ENCODE measurements at regions not wholly inside any gene's neighbourhood (a gene's known extent, or its start where the extent isn't known, plus 50 kb on each side); places are given as distances from the start of the nearest gene placed in this dataset.
"Not testable (repeated sequence)": the region's sequence is repeated elsewhere in the genome, so short reads cannot be mapped to it uniquely, and the experiment has no call there.

DNA sequence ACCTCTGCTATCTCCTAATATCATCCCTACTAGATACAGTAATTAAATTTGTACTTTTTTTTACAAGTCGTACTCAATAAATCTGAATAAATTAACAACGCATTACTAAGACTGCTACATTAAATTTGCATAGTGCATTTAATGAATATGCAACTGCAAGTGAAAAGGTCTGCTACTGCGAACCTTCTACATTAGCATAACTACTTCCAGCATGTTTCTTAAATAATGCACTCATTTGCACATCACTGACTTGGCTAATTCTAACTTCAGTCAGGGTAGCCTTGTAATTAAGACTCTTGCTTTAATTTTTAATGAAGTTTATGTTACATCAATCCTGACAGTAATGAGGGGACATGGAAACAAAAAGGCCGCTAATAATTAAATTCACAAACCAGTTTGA lies 98.9 kb upstream of the FOXB1 start:
- ATAC-seq (ENCODE audit: poor library complexity) (no peak), DNase-seq (no peak)
- intact Hi-C loops (cut with DNase I), result no loop called here

DNA sequence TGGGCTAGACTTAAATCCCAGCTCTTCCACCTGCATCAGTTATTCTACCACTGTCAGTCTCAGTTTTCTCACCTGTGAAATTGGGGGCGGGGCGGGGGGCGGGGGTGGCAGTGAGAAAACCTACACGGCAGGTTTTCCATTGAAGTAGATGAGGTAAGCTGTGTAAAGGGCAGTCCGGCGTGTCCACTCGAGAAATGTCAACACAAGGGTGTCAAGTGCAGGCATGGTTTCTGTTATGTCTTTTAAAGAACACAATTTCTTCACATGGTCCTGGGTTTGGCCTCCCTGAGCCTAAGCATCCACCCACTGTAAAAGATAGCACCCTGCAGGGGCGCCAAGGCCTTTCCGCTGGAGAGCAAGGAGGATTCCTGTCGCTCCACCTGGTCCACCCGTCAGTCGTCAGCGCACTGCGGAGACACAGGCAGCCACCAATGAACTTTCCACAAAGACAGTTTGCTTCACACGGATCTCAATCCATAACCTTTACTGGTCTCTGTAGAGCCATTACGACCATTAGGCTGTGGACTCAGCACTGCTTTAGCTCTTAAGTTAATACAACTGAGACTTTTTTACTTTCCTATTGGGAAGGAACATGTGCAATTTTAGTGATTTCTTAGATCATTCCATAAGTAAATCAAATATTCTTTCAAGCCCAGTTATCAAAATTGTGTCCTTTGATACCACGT lies 99.5 kb upstream of the FOXB1 start:
- intact Hi-C loops (cut with DNase I), result no loop called here
- ATAC-seq (ENCODE audit: poor library complexity) (no peak), DNase-seq (no peak)

DNA sequence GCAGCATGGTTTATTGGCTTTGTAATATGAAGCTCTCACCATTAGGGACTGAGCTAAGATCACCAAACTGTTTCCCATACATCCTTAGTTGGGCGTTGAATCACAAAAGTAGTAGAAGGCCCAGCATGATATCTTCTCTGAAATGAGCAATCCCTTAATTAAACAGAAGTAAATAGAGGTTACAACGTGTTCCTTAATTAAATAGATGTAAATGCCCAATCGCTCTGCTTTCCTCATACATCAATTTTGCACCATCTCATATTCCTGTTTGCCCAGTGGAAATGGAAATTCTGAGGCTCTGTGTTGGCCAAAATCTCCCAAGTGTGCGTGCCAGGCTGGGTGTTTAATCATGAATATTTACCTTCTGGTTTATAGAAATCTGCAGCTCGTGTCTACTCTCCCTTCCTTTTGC lies 107.4 kb upstream of the FOXB1 start:
- ATAC-seq (ENCODE audit: poor library complexity) (no peak), DNase-seq (no peak)
- intact Hi-C loops (cut with DNase I), result no loop called here

- ATAC-seq (ENCODE audit: poor library complexity) (no peak), DNase-seq (no peak)
- intact Hi-C loops (cut with DNase I), result no loop called here
Measured at GRCh38 chr15:59894835-59895234, 109.3 kb upstream of the FOXB1 start.

DNA sequence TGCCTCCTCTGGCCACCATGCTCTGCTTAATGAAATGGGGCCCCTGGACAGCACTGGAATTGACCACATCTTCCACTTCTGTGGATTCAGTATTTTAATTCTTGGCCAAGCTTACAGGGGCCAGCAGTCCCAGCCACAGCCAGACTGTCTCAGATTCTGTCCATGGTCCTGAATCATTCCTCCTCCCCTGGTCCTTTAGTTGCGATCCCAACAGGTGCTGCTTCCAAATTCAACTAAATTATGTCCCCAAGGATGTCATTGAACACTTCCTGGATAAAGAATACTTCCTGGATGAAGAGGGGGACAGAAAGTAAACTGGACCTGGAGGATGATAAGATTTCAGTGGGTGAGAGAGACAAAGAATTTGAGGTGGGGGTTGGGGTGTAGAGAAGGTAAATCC lies 111.1 kb upstream of the FOXB1 start:
- DNase-seq (no peak), ATAC-seq (ENCODE audit: poor library complexity) (no peak)
- intact Hi-C loops (cut with DNase I), result no loop called here

GRCh38 chr15:59887870-59888269 lies 116.2 kb upstream of the FOXB1 start:
- DNase-seq; ATAC-seq (ENCODE audit: poor library complexity); intact Hi-C loops (cut with DNase I): not testable (repeated sequence)

- no peak for ATAC-seq (ENCODE audit: poor library complexity)
- intact Hi-C loops (cut with DNase I), result no loop called here
- no peak for DNase-seq
Measured at GRCh38 chr15:59887211-59887610, 116.9 kb upstream of the FOXB1 start.

DNA sequence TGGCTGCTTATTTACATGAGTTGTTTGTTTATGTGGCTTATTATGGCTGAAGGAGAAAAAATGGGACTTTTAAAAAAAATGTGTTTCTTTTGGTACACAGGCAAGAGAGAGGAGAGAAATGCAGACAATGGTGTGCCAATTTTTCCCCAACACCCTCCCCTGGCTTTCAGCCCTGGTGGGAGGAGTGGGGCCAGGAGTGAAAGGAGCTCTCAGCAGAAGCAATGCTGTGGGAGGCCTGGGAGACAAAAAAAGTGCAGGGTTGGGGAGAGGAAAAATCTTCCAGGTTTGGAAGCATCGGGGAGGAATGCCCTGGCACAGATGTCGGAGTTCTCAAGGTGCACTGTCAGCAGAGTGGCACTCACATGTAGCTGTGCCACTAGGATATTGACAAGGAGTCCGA lies 117.7 kb upstream of the FOXB1 start:
- DNase-seq, result no peak
- ATAC-seq (ENCODE audit: poor library complexity), result no peak
- intact Hi-C loops (cut with DNase I), result no loop called here

DNA sequence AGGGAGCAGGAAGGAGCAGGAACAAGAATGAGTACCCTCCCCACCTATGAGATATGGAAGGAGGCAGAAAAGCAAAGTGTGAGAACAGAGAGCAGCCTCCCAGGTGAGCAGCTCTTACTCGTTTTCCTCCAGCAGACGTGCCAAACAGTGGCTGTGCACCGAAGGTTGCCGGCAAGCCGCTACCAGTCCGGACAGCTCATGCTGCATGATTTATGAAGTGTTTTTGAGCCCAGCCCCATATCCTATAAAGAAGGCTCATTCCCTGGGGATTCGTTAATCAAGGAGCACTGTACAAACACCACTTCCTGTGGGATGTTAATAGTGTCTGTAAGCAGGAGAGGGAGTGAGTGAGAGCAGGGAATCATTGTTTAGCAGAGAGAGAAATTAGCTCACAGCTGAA lies 118.3 kb upstream of the FOXB1 start:
- ATAC-seq (ENCODE audit: poor library complexity) (no peak), DNase-seq (no peak)
- intact Hi-C loops (cut with DNase I), result no loop called here

- DNase-seq (no peak), ATAC-seq (ENCODE audit: poor library complexity) (no peak)
- intact Hi-C loops (cut with DNase I), result no loop called here
Measured at GRCh38 chr15:59879506-59880265, 124.4 kb upstream of the FOXB1 start.

DNA sequence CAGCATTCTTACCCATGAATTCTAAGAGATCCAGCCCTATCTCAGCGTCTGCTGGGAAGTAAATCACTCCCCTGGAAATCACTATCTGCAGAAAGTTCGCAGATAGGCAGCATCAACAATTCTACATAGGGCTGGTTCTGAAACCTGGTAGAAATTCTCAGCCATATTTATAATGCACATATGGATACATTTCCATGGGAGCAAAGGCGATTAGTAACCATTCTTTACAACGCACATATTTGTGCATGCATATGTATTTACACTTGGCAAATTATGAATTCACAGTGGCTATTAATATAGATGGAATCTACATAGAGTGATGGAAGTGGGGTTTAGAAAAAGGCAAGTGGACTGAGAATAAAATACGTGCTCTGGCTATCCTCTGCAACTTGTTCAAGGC lies 128.0 kb upstream of the FOXB1 start:
- DNase-seq, result no peak
- no peak for ATAC-seq (ENCODE audit: poor library complexity)
- intact Hi-C loops (cut with DNase I), result no loop called here

DNA sequence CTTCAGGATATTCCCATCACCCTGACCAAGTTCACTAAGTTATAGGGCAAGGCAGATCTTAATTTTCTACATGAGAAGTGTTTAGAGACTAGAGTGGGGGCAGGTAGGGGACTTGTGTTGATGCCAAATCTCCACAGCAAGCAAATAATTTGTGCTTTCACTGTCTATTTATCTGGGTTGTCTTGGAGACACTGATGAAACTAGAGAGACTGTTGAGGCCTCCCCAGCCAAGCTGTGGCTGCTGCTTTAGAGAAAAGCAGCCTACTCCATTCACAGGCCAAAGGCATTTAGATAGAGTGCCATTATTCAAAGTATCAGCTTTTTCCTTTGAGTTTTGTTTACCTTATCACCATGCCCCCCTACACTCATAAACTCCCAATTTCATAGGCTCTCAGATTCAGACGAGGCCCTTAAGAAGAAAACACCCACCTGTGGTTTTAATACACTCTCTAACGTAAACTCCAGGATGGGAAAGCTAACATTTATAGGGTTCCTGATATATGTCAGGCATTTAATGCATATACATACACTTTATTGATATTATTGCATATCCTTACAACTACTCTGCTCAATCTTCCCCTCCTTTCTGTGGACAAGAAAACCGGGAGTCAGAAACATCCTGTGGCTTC lies 130.4 kb upstream of the FOXB1 start:
- ATAC-seq (ENCODE audit: poor library complexity), result no peak
- intact Hi-C loops (cut with DNase I), result no loop called here
- DNase-seq, result no peak

DNA sequence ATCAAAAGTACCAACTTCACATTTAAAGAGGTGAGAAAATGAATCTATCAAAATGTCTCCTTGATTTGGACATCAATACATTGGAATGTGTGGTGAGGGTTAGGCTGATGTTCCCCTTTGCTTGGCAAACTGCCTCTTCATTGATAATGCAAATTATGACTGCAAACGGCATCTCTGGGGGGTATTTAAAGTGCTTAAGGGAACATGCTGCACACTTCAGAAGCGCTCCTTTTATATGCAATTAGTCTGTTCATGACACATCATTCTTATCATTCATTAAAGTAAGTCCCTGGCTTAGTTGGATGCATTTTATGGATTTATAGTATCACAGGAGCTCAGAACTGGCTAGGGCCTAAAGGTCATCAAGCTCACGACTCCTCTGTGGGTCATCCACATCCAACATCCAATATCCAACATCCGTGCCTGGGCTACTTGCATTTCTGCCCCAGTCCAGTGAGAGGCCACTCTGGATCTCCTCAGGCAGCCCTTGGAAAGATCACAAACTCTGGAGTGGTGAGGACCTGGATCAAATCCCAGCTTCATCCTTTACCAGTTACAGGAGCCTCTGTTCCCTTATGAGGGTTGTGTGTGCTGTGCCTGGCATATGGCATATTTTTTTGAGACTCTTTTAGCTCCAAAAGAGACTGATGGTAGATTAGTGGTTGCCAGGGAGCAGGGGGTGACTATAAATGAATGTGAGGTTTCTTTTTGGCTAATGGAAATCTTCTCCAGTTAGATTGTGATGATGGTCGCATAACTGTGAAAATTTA lies 136.8 kb upstream of the FOXB1 start:
- ATAC-seq (ENCODE audit: poor library complexity) (no peak), DNase-seq (no peak)
- intact Hi-C loops (cut with DNase I), result no loop called here

DNA sequence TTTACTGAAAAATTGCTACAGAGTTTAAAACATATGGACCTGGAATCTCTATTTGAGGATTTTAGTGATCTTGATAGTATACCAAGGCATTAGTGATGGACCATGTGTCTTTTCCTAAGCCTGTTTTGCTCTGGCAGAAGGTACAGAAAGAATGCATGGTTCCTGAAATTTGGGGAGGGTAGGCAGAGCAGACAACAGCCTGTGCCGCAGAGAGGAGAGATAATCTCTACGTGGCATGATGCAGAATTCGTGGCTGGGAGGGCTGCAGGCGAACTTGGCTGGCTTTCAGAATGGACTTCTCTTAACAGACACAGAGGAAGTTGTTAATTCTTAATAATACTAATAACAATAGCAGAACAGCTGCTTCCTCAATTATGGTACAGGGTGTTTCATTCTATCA lies 137.5 kb upstream of the FOXB1 start:
- DNase-seq (no peak), ATAC-seq (ENCODE audit: poor library complexity) (no peak)
- intact Hi-C loops (cut with DNase I), result no loop called here

- no peak for ATAC-seq (ENCODE audit: poor library complexity)
- intact Hi-C loops (cut with DNase I), result no loop called here
- DNase-seq, result no peak
Measured at GRCh38 chr15:59862191-59863155, 141.6 kb upstream of the FOXB1 start.

GRCh38 chr15:59847968-59848367 lies 156.1 kb upstream of the FOXB1 start:
- intact Hi-C loops (cut with DNase I), result no loop called here
- DNase-seq, result no peak
- no peak for ATAC-seq (ENCODE audit: poor library complexity)

DNA sequence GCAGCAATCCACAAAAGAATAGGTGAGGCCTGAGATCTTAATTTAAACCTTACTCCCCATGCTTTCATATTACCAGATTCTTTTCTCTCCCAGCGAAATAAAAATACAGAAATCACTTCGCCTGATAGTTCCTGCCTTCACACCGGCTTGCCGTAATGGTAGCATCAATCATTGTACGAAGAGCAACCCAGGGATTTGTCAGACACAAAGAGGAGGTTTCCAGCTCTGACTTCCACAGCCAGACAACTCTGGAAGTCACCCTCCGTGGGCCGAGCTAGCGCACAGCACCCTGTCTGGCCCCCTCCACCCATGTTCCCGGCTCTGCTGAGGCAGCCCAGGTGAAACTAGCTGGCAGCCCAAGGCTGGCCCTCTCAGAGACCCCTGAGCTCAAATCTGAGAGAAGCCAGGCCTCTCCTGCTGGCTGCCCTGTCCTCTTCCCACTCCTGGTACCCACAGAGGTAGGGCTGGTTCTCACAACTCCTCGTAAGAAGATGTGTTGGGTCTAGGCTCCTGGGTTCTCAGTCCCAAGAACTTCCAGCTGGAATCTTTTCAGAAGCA lies 156.9 kb upstream of the BNIP2 start:
- intact Hi-C loops (cut with DNase I), result no loop called here
- ATAC-seq (ENCODE audit: poor library complexity) (no peak), DNase-seq (no peak)

DNA sequence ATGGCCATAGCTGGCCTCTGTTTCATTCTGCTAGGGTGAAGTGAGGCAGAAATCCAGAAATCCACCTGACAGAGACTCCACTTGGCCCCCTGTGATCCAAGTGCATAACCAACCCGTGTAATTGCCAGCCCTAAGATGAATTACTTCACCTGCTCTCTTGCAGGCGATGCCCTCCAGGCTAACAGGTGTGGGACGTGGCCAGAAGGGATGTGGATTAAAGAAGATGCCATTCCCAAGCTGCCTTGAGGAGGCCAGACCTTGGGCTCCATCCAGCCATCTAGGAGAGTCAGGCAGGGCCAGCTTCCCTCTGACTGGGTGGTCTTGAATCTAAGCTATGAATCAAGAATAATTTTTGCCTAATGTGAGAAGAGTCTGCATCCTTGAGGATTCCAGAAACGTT lies 154.5 kb upstream of the BNIP2 start:
- DNase-seq (no peak), ATAC-seq (ENCODE audit: poor library complexity) (no peak)
- intact Hi-C loops (cut with DNase I), result no loop called here
